ENCODE measurements at regions not wholly inside any gene's neighbourhood (a gene's known extent, or its start where the extent isn't known, plus 50 kb on each side); places are given as distances from the start of the nearest gene placed in this dataset.

DNA sequence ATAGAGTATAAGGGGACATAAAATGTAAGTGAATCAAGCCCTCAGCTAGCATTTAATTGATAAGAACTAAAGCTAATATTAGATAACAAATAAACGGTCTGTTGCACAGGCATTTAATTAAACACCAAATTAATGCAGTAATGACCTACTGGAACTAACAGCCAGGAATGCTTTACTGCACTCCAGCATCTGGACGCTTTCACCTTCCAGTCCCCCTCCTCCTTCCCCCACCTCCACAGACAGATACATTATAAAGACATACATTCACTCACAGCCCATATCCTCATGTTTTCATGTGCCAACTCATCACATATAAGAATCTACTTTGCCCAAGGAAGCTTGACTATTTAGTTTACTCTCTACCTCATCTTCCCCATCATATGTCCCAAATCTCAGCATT lies 337.4 kb upstream of the PIK3C3 start:
- no peak for DNase-seq
- H3K27ac ChIP-seq, result no peak overlapping the region
- H3K9me3 ChIP-seq, result no peaks in the 10 kb centered on the region
- H3K36me3 ChIP-seq, result no peaks in the 10 kb centered on the region
- H3K4me3 ChIP-seq, result no peak overlapping the region
- TF ChIP-seq POLR2AphosphoS5 (IDR thresholded peaks at IDR 0.05) (no peak), POLR2A (IDR thresholded peaks at IDR 0.05) (no peak)
- TF ChIP-seq, protein P1, sequence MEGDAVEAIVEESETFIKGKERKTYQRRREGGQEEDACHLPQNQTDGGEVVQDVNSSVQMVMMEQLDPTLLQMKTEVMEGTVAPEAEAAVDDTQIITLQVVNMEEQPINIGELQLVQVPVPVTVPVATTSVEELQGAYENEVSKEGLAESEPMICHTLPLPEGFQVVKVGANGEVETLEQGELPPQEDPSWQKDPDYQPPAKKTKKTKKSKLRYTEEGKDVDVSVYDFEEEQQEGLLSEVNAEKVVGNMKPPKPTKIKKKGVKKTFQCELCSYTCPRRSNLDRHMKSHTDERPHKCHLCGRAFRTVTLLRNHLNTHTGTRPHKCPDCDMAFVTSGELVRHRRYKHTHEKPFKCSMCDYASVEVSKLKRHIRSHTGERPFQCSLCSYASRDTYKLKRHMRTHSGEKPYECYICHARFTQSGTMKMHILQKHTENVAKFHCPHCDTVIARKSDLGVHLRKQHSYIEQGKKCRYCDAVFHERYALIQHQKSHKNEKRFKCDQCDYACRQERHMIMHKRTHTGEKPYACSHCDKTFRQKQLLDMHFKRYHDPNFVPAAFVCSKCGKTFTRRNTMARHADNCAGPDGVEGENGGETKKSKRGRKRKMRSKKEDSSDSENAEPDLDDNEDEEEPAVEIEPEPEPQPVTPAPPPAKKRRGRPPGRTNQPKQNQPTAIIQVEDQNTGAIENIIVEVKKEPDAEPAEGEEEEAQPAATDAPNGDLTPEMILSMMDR (IDR thresholded peaks at IDR 0.05 in 8 of 11, conservative IDR thresholded peaks at IDR 0.05 in 3 of 11), result no peak
- WGBS, 5 donors, result 55 to 82% (median 79%) methylated on average over 2 of the region's 2 CpGs
- no peaks in the 10 kb centered on the region for H3K4me1 ChIP-seq
- H3K27me3 ChIP-seq (replicated peaks in 1 of 7), result no peaks in the 10 kb centered on the region
- intact Hi-C loops (cut with DNase I; ENCODE audit: low total_unique reads), result no loop called here

DNA sequence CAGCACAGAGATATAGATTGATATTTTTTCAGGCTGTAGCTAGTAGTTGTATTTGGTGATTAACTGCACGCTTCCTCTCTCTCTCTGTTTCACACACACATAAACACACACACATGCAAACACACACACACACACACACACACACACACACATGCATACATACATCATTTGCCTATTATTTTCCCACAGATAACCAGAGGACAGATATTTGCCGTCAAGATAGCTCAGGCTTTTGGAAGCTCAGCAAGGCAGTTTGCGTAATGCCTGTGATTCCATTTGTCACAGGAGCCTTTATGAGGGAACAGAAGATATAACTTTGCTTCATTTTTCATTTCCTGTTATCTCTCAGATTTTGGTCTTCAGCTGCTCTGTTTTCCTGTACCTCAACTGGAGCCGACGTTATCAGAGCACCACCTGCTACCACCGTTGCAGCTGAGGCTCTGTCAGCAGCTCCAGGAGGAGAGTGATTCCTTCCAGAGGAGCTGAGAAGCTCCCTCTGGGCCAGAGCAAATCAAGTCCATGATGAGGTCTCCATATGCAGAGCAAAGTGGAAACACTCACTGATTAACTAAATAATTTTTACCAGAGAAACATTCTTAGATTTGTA lies 341.9 kb upstream of the PIK3C3 start:
- H3K36me3 ChIP-seq, result no peaks in the 10 kb centered on the region
- H3K4me1 ChIP-seq, result no peaks in the 10 kb centered on the region
- no peak overlapping the region for H3K27ac ChIP-seq
- H3K9me3 ChIP-seq, result peaks cover 0 to 15% (median 0%) of the 10 kb centered on the region in 8 donors
- intact Hi-C loops (cut with DNase I; ENCODE audit: low total_unique reads), result no loop called here
- TF ChIP-seq POLR2A (IDR thresholded peaks at IDR 0.05) (no peak), POLR2AphosphoS5 (IDR thresholded peaks at IDR 0.05) (no peak)
- TF ChIP-seq, protein P1 (IDR thresholded peaks at IDR 0.05 in 8 of 11, conservative IDR thresholded peaks at IDR 0.05 in 3 of 11), result no peak
- 74 to 81% (median 77%) methylated on average over 6 of the region's 6 CpGs for WGBS, 5 donors
- no peak overlapping the region for H3K4me3 ChIP-seq
- H3K27me3 ChIP-seq (replicated peaks in 1 of 7), result no peaks in the 10 kb centered on the region
- no peak for DNase-seq

DNA sequence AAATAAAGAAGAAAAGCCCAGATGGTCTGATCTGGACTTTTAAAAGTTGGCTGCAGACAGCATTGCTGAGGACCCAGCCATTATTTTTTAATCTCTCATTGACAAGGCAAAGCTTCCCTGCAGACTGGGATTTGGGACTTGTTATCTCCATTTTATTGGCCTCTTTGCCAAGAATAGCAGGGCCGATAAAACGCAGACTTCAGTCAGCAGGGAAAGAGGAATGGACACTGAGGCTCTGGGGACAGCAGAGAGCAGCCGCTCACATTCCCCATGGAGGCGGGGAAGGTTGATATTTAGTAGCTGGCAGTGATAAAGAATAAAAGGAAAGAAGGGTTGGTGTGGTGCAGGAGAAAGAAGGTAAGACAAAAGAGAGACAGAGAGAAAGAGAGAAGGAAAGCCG lies 350.1 kb upstream of the PIK3C3 start:
- no peak for DNase-seq
- no peaks in the 10 kb centered on the region for H3K4me1 ChIP-seq
- H3K36me3 ChIP-seq, result no peaks in the 10 kb centered on the region
- no peak overlapping the region for H3K4me3 ChIP-seq
- no peak for TF ChIP-seq POLR2A (IDR thresholded peaks at IDR 0.05)
- TF ChIP-seq, protein P1 (IDR thresholded peaks at IDR 0.05 in 8 of 11, conservative IDR thresholded peaks at IDR 0.05 in 3 of 11), result no peak
- TF ChIP-seq POLR2AphosphoS5 (IDR thresholded peaks at IDR 0.05), result no peak
- no peak overlapping the region for H3K27ac ChIP-seq
- H3K9me3 ChIP-seq, result peaks cover 0 to 11% (median 1%) of the 10 kb centered on the region in 8 donors
- WGBS, 5 donors, result 79 to 85% (median 82%) methylated on average over 5 of the region's 5 CpGs
- intact Hi-C loops (cut with DNase I; ENCODE audit: low total_unique reads), result no loop called here
- H3K27me3 ChIP-seq (replicated peaks in 1 of 7), result no peaks in the 10 kb centered on the region

DNA sequence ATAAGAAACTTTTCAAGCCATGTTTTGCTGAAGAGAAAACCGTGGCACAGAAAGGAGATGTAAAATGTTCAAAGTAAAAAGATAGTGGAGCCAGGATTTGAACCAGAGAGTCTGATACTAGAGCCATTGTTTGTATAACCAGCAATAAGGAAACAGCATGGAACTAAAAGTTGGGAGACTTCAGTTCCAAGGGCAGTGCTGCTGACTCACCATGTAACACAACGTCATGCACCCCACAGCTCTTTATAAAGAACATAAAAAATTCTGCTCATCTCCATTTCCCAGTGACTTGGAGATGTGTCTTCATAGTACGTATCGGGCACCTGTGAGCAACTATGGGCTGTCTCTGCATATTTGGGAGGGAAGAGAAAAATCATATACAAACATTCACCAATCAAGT lies 353.0 kb upstream of the PIK3C3 start:
- no peak for DNase-seq
- intact Hi-C loops (cut with DNase I; ENCODE audit: low total_unique reads), result no loop called here
- no peaks in the 10 kb centered on the region for H3K4me1 ChIP-seq
- no peak overlapping the region for H3K27ac ChIP-seq
- TF ChIP-seq, protein P1 (IDR thresholded peaks at IDR 0.05 in 8 of 11, conservative IDR thresholded peaks at IDR 0.05 in 3 of 11), result no peak
- no peaks in the 10 kb centered on the region for H3K36me3 ChIP-seq
- H3K4me3 ChIP-seq, result no peak overlapping the region
- 66 to 84% (median 83%) methylated on average over 4 of the region's 4 CpGs for WGBS, 5 donors
- no peaks in the 10 kb centered on the region for H3K27me3 ChIP-seq (replicated peaks in 1 of 7)
- H3K9me3 ChIP-seq, result peaks cover 0 to 6% (median 0%) of the 10 kb centered on the region in 8 donors
